ENCODE measurements at regions not wholly inside any gene's neighbourhood (a gene's known extent, or its start where the extent isn't known, plus 50 kb on each side); places are given as distances from the start of the nearest gene placed in this dataset.

DNA sequence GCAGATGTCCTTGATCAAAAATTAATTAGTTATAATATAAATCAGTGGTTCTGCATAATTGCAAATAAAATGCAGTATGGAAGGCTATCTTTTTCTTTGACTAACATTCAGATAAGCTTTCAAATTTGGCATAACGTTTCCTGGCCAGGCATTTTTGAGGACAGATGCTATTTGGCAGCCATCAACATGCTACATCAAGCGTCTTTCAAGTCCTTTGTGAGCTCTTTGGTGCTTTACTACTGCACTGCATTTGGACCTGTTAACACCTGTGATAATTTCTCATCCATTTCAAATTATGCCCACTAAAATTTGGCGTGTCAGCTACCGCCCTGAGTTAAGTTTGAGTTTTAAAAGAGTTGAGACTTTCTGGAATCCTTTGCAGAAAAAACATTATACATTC lies 545.7 kb downstream of the STK39 start:
- H3K4me3 Mint-ChIP-seq, result no peak overlapping the region
- DNase-seq, result no peak
- H3K27ac Mint-ChIP-seq, result no peak overlapping the region
- H3K27me3 Mint-ChIP-seq, result no peaks in the 10 kb centered on the region
- H3K36me3 Mint-ChIP-seq, result no peaks in the 10 kb centered on the region
- POLR2A ChIA-PET, result no interaction called here
- no peaks in the 10 kb centered on the region for H3K4me1 Mint-ChIP-seq
- no peaks in the 10 kb centered on the region for H3K9me3 Mint-ChIP-seq
- no peak for ATAC-seq (ENCODE audit: low read depth)

DNA sequence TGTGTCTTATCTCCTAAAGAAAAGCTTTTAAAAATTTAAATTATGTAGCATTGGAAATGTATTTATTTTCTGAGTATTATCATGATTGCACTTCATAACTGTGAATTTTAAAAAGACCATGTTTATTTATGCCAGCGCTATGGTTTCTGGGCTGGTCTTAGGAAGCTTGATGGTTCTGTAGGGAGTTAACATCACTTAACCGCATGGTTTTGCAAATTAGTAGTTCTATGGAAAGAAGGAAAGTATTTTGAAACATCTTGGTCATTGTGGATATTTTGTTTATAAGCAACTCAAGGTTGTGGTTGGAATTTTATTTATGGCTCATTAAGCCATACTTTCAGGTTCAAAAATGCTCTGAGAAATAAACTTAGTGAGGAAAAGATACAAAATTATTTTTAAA lies 549.4 kb downstream of the STK39 start:
- ATAC-seq (ENCODE audit: low read depth) (no peak), DNase-seq (no peak)
- no peaks in the 10 kb centered on the region for H3K9me3 Mint-ChIP-seq
- no peaks in the 10 kb centered on the region for H3K27me3 Mint-ChIP-seq
- H3K4me3 Mint-ChIP-seq, result no peak overlapping the region
- no peaks in the 10 kb centered on the region for H3K36me3 Mint-ChIP-seq
- H3K4me1 Mint-ChIP-seq, result no peaks in the 10 kb centered on the region
- no peak overlapping the region for H3K27ac Mint-ChIP-seq
- POLR2A ChIA-PET, result no interaction called here

- DNase-seq (no peak), ATAC-seq (ENCODE audit: low read depth) (no peak)
- no peak overlapping the region for H3K27ac Mint-ChIP-seq
- POLR2A ChIA-PET, result no interaction called here
- no peaks in the 10 kb centered on the region for H3K27me3 Mint-ChIP-seq
- H3K9me3 Mint-ChIP-seq, result no peaks in the 10 kb centered on the region
- H3K4me3 Mint-ChIP-seq, result no peak overlapping the region
- no peaks in the 10 kb centered on the region for H3K36me3 Mint-ChIP-seq
- H3K4me1 Mint-ChIP-seq, result no peaks in the 10 kb centered on the region
Observed at GRCh38 chr2:167697194-167697593, 550.2 kb downstream of the STK39 start.

DNA sequence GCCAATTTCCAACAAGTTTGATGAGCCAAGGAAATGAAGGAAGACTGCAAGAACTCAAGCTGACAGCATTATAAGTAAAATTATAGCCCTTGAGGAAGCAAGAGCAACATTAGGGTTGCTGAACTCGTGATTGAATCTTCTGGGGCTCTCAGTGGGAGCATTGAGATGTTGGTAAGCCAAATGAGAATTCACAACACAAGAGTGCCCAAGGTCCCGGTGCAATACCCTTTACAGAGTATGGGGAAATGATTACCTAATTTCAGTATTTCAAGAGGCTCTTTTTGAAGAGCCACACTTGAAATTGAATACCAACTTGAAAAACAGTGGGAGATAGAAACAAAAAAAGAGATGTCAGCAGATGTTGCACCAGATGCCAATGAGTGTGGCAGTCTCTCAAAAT lies 554.5 kb downstream of the STK39 start:
- Mint-ChIP-seq H3K4me1 (no peaks in the 10 kb centered on the region), H3K9me3 (no peaks in the 10 kb centered on the region), H3K36me3 (no peaks in the 10 kb centered on the region), H3K27ac (no peak overlapping the region), H3K27me3 (no peaks in the 10 kb centered on the region), H3K4me3 (no peak overlapping the region)
- no peak for ATAC-seq (ENCODE audit: low read depth)
- no peak for DNase-seq
- POLR2A ChIA-PET, result no interaction called here

GRCh38 chr2:167692191-167692590 lies 555.2 kb downstream of the STK39 start:
- no peaks in the 10 kb centered on the region for H3K9me3 Mint-ChIP-seq
- H3K4me1 Mint-ChIP-seq, result no peaks in the 10 kb centered on the region
- H3K27ac Mint-ChIP-seq, result no peak overlapping the region
- ATAC-seq (ENCODE audit: low read depth), result no peak
- no peak for DNase-seq
- POLR2A ChIA-PET, result no interaction called here
- no peaks in the 10 kb centered on the region for H3K36me3 Mint-ChIP-seq
- H3K4me3 Mint-ChIP-seq, result no peak overlapping the region
- no peaks in the 10 kb centered on the region for H3K27me3 Mint-ChIP-seq

DNA sequence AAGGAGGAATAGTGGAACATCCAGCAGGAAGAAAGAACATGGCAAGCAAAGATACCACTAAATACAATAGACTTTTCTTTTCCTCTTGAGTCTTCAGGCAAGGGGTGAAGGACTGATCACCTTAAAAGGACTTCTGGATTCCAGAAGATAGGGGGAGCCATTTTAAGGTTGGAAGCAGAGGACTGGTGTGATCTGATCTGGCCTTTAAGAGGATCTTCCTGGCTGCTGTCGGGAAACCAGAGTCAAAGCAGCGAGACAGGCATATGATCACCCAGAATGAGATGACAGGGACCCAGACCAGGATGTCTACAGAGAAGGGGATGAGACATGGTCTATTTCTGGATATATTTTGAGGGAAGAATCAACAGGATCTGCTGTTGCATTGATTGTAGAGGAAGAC lies 558.0 kb downstream of the STK39 start:
- Mint-ChIP-seq H3K36me3 (no peaks in the 10 kb centered on the region), H3K27ac (no peak overlapping the region), H3K9me3 (no peaks in the 10 kb centered on the region), H3K27me3 (no peaks in the 10 kb centered on the region), H3K4me1 (no peaks in the 10 kb centered on the region), H3K4me3 (no peak overlapping the region)
- ATAC-seq (ENCODE audit: low read depth) (no peak), DNase-seq (no peak)
- POLR2A ChIA-PET, result no interaction called here

- no peak for ATAC-seq (ENCODE audit: low read depth)
- H3K27me3 Mint-ChIP-seq, result no peaks in the 10 kb centered on the region
- H3K36me3 Mint-ChIP-seq, result no peaks in the 10 kb centered on the region
- no peaks in the 10 kb centered on the region for H3K4me1 Mint-ChIP-seq
- H3K9me3 Mint-ChIP-seq, result no peaks in the 10 kb centered on the region
- POLR2A ChIA-PET, result no interaction called here
- DNase-seq, result no peak
- H3K4me3 Mint-ChIP-seq, result no peak overlapping the region
- H3K27ac Mint-ChIP-seq, result no peak overlapping the region
Observed at GRCh38 chr2:167686691-167687090, 560.7 kb downstream of the STK39 start.

DNA sequence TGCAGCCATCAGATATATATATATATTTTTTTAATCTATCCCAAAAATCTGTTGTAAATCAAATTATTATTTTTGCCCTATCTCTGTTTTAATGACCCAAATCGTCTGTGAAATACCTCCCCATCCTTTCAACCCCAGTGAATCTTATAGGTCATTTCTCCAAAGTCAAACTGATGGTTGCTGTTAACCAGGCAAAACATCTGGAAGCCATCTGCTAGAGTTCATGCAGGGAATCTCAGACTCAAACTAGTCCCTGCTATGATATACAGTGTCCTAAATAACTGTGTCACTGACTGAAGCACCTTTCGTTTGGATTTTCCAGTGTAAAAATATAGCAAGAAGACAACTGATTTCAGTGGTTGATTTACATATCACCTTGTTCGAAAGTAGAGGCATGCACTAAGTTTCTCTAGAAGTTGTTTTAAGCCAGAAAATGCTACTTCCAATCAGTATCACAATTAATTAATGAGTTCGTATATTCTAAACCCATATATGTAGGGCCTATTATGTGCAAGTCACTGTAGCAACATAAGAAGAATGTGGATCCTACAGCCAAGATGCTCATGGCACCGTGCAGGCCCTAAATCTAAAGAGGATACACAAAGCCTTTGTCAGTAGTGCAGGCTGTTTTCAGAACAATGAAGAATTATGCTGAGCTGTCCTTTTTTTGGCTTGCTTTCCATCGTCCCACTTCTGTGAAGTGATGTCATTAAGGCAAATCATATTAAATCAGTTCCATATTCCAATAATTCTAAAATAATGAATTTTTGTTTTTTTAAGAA lies 566.0 kb downstream of the STK39 start:
- POLR2A ChIA-PET, result no interaction called here
- no peak overlapping the region for H3K27ac Mint-ChIP-seq
- no peaks in the 10 kb centered on the region for H3K36me3 Mint-ChIP-seq
- no peak for ATAC-seq (ENCODE audit: low read depth)
- no peak for DNase-seq
- H3K27me3 Mint-ChIP-seq, result no peaks in the 10 kb centered on the region
- no peaks in the 10 kb centered on the region for H3K4me1 Mint-ChIP-seq
- H3K4me3 Mint-ChIP-seq, result no peak overlapping the region
- H3K9me3 Mint-ChIP-seq, result no peaks in the 10 kb centered on the region

- H3K27me3 Mint-ChIP-seq, result no peaks in the 10 kb centered on the region
- ATAC-seq (ENCODE audit: low read depth), result no peak
- H3K4me1 Mint-ChIP-seq, result no peaks in the 10 kb centered on the region
- no peak overlapping the region for H3K27ac Mint-ChIP-seq
- no peak overlapping the region for H3K4me3 Mint-ChIP-seq
- no peak for DNase-seq
- no peaks in the 10 kb centered on the region for H3K36me3 Mint-ChIP-seq
- no peaks in the 10 kb centered on the region for H3K9me3 Mint-ChIP-seq
- POLR2A ChIA-PET, result no interaction called here
Observed at GRCh38 chr2:167678158-167678557, 569.2 kb downstream of the STK39 start.

DNA sequence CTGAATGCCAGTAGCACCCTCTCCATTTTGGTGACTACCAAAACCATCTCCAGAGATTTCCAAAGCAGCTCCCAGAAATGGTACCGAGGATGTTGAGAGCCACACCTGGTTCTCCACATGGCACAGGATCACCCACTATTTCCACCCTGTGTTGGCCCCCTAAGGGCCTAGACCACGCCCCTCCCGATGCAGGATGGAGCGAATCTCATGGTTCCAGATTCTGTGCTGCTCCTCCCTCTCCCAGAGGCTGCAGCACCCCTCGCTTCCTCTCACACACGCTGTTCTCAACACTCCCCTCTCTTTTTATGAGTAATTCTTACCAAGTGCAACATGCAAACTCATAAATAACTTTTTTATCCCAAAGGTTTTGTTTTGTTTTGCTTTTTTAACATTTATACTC lies 571.5 kb downstream of the STK39 start:
- Mint-ChIP-seq H3K4me1 (no peaks in the 10 kb centered on the region), H3K36me3 (no peaks in the 10 kb centered on the region), H3K27ac (no peak overlapping the region), H3K9me3 (no peaks in the 10 kb centered on the region), H3K27me3 (no peaks in the 10 kb centered on the region), H3K4me3 (no peak overlapping the region)
- POLR2A ChIA-PET, result no interaction called here
- ATAC-seq (ENCODE audit: low read depth) (no peak), DNase-seq (no peak)

DNA sequence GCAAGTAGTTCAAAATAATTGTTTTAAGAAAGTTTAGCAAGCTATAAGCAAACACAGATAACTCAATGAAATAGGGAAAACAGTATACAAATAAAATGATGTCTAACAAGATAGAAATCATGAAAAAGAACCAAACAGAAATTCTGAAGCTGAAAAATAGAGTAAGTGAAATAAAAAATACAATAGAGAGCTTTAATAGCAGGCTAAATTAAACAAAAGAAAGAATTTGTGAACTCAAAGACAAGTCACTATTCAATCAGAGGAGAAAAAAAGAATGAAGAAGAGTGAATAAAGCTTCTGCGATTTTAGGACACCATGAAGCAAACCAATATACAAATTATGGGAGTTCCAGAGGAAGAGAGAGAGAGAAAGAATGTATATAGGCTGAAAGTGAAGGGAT lies 576.8 kb downstream of the STK39 start:
- POLR2A ChIA-PET, result no interaction called here
- no peak overlapping the region for H3K27ac Mint-ChIP-seq
- H3K4me1 Mint-ChIP-seq, result no peaks in the 10 kb centered on the region
- no peak overlapping the region for H3K4me3 Mint-ChIP-seq
- H3K27me3 Mint-ChIP-seq, result no peaks in the 10 kb centered on the region
- no peak for DNase-seq
- peaks cover 8% of the 10 kb centered on the region for H3K9me3 Mint-ChIP-seq
- H3K36me3 Mint-ChIP-seq, result no peaks in the 10 kb centered on the region
- ATAC-seq (ENCODE audit: low read depth), result no peak

- H3K27ac Mint-ChIP-seq, result no peak overlapping the region
- H3K27me3 Mint-ChIP-seq, result no peaks in the 10 kb centered on the region
- POLR2A ChIA-PET, result no interaction called here
- H3K4me1 Mint-ChIP-seq, result no peaks in the 10 kb centered on the region
- DNase-seq, result no peak
- H3K4me3 Mint-ChIP-seq, result no peak overlapping the region
- peaks cover 1% of the 10 kb centered on the region for H3K9me3 Mint-ChIP-seq
- no peak for ATAC-seq (ENCODE audit: low read depth)
- no peaks in the 10 kb centered on the region for H3K36me3 Mint-ChIP-seq
Observed at GRCh38 chr2:167653131-167653530, 594.3 kb downstream of the STK39 start.

GRCh38 chr2:167652401-167652800 lies 595.0 kb downstream of the STK39 start:
- Mint-ChIP-seq H3K36me3 (no peaks in the 10 kb centered on the region), H3K27ac (no peak overlapping the region), H3K4me3 (no peak overlapping the region), H3K9me3 (peaks cover 1% of the 10 kb centered on the region), H3K27me3 (no peaks in the 10 kb centered on the region), H3K4me1 (no peaks in the 10 kb centered on the region)
- DNase-seq, result no peak
- no peak for ATAC-seq (ENCODE audit: low read depth)
- POLR2A ChIA-PET, result no interaction called here

DNA sequence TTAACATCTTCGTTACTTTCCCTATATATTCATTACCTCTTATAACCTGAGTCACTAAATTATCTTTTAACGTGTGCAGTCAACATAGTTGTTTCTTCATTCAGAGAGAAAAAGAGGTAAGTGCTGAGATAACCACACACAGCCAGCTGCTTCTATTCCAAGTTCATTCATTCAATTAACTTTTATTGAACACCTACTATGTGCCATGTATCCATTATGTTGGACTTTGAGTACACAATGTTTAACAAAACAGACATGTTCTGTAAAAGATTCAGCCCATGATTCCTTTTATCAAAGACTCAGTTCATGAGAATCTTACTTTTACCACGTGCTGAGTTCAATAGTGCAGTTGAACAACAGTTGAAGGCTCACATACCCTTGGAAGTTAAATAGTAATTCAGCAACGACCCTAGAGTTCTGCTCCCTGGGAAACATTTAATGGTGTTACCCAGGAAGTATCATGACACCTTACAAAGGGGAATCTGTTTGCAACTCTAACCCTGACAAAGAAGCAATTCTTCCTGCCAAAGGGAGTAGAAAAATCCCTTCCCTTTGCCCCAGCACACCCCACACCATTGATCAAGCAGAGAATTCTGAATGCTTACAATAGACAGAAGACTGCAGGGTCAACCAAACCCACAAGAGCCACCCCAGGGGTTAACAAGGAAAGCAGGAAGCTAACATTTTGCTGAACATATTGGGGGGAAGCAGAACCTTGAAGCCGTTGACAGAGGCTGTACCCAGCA lies 595.8 kb downstream of the STK39 start:
- Mint-ChIP-seq H3K4me3 (no peak overlapping the region), H3K4me1 (no peaks in the 10 kb centered on the region), H3K9me3 (peaks cover 1% of the 10 kb centered on the region), H3K27ac (no peak overlapping the region), H3K27me3 (no peaks in the 10 kb centered on the region), H3K36me3 (no peaks in the 10 kb centered on the region)
- no peak for ATAC-seq (ENCODE audit: low read depth)
- POLR2A ChIA-PET, result no interaction called here
- no peak for DNase-seq
